K562 (cell line): ENCODE measurements at regions not wholly inside any gene's neighbourhood (a gene's known extent, or its start where the extent isn't known, plus 50 kb on each side); places are given as distances from the start of the nearest gene placed in this dataset.

Experiments used
- CTCF ChIP-seq, 3 experiments: IDR thresholded peaks in 2 of 3; conservative IDR thresholded peaks in 1 of 3; 2 replicates each; pipeline ENCODE4 v1.5.1; 2011 to 2012; ENCODE audit warnings: low read length in 3 of 3, mild to moderate bottlenecking in 3 of 3, control low read depth in 2 of 3, improper control_type of control experiment in 1 of 3, inconsistent platforms in 1 of 3, low read depth in 1 of 3, mixed read lengths in 1 of 3, moderate library complexity in 1 of 3; ENCODE audit not compliant: insufficient read depth in 2 of 3
- EHMT2 ChIP-seq: fragments of 450-650 bp; IDR thresholded peaks from 2 replicates; pipeline ENCODE4 v1.6.1; 2018; ENCODE audit warnings: antibody characterized with exemption
- EZH2 ChIP-seq: IDR thresholded peaks from 2 replicates; pipeline ENCODE4 v1.6.1; 2012; ENCODE audit warnings: low read depth, mild to moderate bottlenecking, inconsistent platforms, low read length, borderline replicate concordance
- HMBOX1 ChIP-seq: sonication (generic); IDR thresholded peaks from 2 replicates; pipeline ENCODE4 v1.6.1; 2016
- MTA2 ChIP-seq: fragments of 450-650 bp; IDR thresholded peaks from 2 replicates; pipeline ENCODE4 v1.6.1; 2016; ENCODE audit warnings: low read depth
- NFATC3 ChIP-seq: fragments of 450-650 bp; IDR thresholded peaks from 2 replicates; pipeline ENCODE4 v1.6.1; 2017; ENCODE audit warnings: mild to moderate bottlenecking
- NR2C2 ChIP-seq, 2 experiments: fragments of 200-800 bp in 1 of 2; sonication (Bioruptor generic) in 1 of 2; sonication (generic) in 1 of 2; formaldehyde crosslinking in 1 of 2; IDR thresholded peaks; 2 replicates each; pipeline versions ENCODE4 v1.6.1 to v1.8.0; 2016 to 2022; ENCODE audit warnings: mild to moderate bottlenecking in 1 of 2, missing compliant biosample characterization in 1 of 2, missing genetic modification characterization in 1 of 2, missing genetic modification reagents in 1 of 2
- POLR2A ChIP-seq: fragments of 450-650 bp; conservative IDR thresholded peaks from 2 replicates; pipeline ENCODE4 v1.6.1; 2016
- RUNX1 ChIP-seq: sonication (generic); IDR thresholded peaks from 2 replicates; pipeline ENCODE4 v1.6.1; 2016; ENCODE audit warnings: antibody characterized with exemption, low read depth
- TARDBP ChIP-seq: fragments of 450-650 bp; IDR thresholded peaks from 2 replicates; pipeline ENCODE4 v1.6.1; 2016
- ZNF143 ChIP-seq: sonication (generic); formaldehyde crosslinking; IDR thresholded peaks from 2 replicates; pipeline ENCODE4 v1.9.0; 2022; ENCODE audit warnings: mild to moderate bottlenecking, missing genetic modification reagents
- ZSCAN29 ChIP-seq: fragments of 450-650 bp; IDR thresholded peaks from 2 replicates; pipeline ENCODE4 v1.6.1; 2017

- TF ChIP-seq CTCF (IDR thresholded peaks at IDR 0.05 in 2 of 3, conservative IDR thresholded peaks at IDR 0.05 in 1 of 3; ENCODE audit: insufficient read depth in 2 of 3, low read depth in 1 of 3, low read length in 3 of 3) (no peak), NFATC3 (no peak), MTA2 (no peak), NR2C2 (CRISPR knock-in tag; IDR thresholded peaks at IDR 0.05) (no peak), NR2C2 (tag; IDR thresholded peaks at IDR 0.05) (no peak), EZH2 (no peak), POLR2A (no peak), RUNX1 (no peak), TARDBP (no peak), ZNF143 (no peak), HMBOX1 (no peak), ZSCAN29 (no peak), EHMT2 (no peak)
These were observed 49.9 kb upstream of the TMPRSS2 start for GRCh38 chr21:41557884-41558283.
